GM12878 (cell line): ENCODE measurements at regions not wholly inside any gene's neighbourhood (a gene's known extent, or its start where the extent isn't known, plus 50 kb on each side); places are given as distances from the start of the nearest gene placed in this dataset.

ENCODE experiments used
- ATAC-seq: fragments of 200-7000 bp; cut with Tn5 transposase; 3 replicates; pipeline ENCODE4 v1.9.1; 2020; ENCODE audit warnings: mild to moderate bottlenecking, moderate library complexity
- BruUV-seq: library from RNA; stranded (reverse); fragments of 400-500 nt; replicated peaks from 2 replicates; lab custom pipeline; 2021; lab: Mats Ljungman, UMichigan
- CTCF ChIA-PET: fragments of 300-600 bp; sonication (Branson Sonifier 250); formaldehyde crosslinking; extraction: SDS; loops from one replicate; lab custom pipeline; 2021; ENCODE audit warnings: inconsistent platforms; lab: Yijun Ruan, JAX
- POLR2A ChIA-PET: fragments of 350-600 bp; formaldehyde crosslinking; extraction: SDS; loops from one replicate; lab custom pipeline; 2021; ENCODE audit warnings: inconsistent platforms; lab: Charles Lee
- RAD21 ChIA-PET: fragments of 300-600 bp; sonication (Branson Sonifier 250); formaldehyde crosslinking; loops from one replicate; lab custom pipeline; 2023; ENCODE audit warnings: antibody characterized with exemption; ENCODE audit not compliant: unreplicated experiment; lab: Charles Lee
- SMC1A ChIA-PET: fragments of 300-600 bp; sonication (Branson Sonifier 250); formaldehyde crosslinking; loops from one replicate; lab custom pipeline; 2023; ENCODE audit not compliant: unreplicated experiment, uncharacterized antibody; lab: Charles Lee
- DNase-seq: peaks from one replicate; pipeline ENCODE4 v3.0.0-alpha.2; 2011; ENCODE audit warnings: low read depth, low spot score
- FAIRE-seq: peaks from 3 replicates; lab custom pipeline; 2011; peaks lifted over from hg19 to GRCh38; lab: Jason Lieb, UNC
- H2AFZ ChIP-seq: 2 replicates; pipeline ENCODE4 v1.6.0; 2011; ENCODE audit warnings: low read depth, low read length, control low read depth; ENCODE audit not compliant: control insufficient read depth
- H3K27ac ChIP-seq: 2 replicates; pipeline ENCODE4 v1.5.1; 2011; ENCODE audit warnings: control low read depth; ENCODE audit not compliant: control insufficient read depth, insufficient read depth
- H3K27me3 ChIP-seq, 2 experiments: replicated peaks in 1 of 2; 2 replicates each; pipeline versions ENCODE4 v1.6.0 to v1.6.1; 2011; ENCODE audit warnings: low read length in 1 of 2; ENCODE audit not compliant: control insufficient read depth in 2 of 2, insufficient read depth in 2 of 2
- H3K36me3 ChIP-seq, 2 experiments: 2 replicates each; pipeline ENCODE4 v1.5.1; 2011; ENCODE audit warnings: low read length in 1 of 2; ENCODE audit not compliant: control insufficient read depth in 2 of 2, insufficient read depth in 2 of 2
- H3K4me1 ChIP-seq: 2 replicates; pipeline ENCODE4 v1.6.1; 2011; ENCODE audit warnings: mild to moderate bottlenecking, low read length, moderate library complexity, mixed read lengths; ENCODE audit not compliant: control insufficient read depth, insufficient read depth
- H3K4me2 ChIP-seq: 2 replicates; pipeline ENCODE4 v1.6.0; 2011; ENCODE audit warnings: control low read depth; ENCODE audit not compliant: control insufficient read depth, insufficient read depth
- H3K4me3 ChIP-seq: fragments of 200-600 bp; sonication (generic); 2 replicates; pipeline ENCODE4 v1.5.1; 2016
- H3K79me2 ChIP-seq: 2 replicates; pipeline ENCODE4 v1.6.0; 2011; ENCODE audit warnings: low read length; ENCODE audit not compliant: control insufficient read depth, insufficient read depth
- H3K9ac ChIP-seq: 2 replicates; pipeline ENCODE4 v1.8.0; 2011; ENCODE audit warnings: low read length, control low read depth, mixed read lengths; ENCODE audit not compliant: control insufficient read depth, insufficient read depth
- H3K9me3 ChIP-seq: replicated peaks from 3 replicates; pipeline ENCODE4 v1.5.1; 2011; ENCODE audit warnings: mild to moderate bottlenecking, low read length; ENCODE audit not compliant: control insufficient read depth, insufficient read depth
- H4K20me1 ChIP-seq: 2 replicates; pipeline ENCODE4 v1.6.0; 2011; ENCODE audit not compliant: control insufficient read depth, insufficient read depth
- ASH2L ChIP-seq: fragments of 300-600, 200-600 bp; sonication (generic); IDR thresholded peaks from 2 replicates; pipeline ENCODE4 v1.6.1; 2017; ENCODE audit warnings: low read depth, mild to moderate bottlenecking, borderline replicate concordance
- CHD2 ChIP-seq: IDR thresholded peaks from 2 replicates; pipeline ENCODE4 v1.6.1; 2011; ENCODE audit warnings: low read depth, low read length, improper control_type of control experiment, borderline replicate concordance
- EED ChIP-seq: sonication (generic); IDR thresholded peaks from 2 replicates; pipeline ENCODE4 v1.6.1; 2016; ENCODE audit warnings: antibody characterized with exemption, low read depth
- EGR1 ChIP-seq, 2 experiments: IDR thresholded peaks; 1 replicate in 1 of 2; 2 replicates in 1 of 2; pipeline ENCODE4 v1.6.1; 2011 to 2012; ENCODE audit warnings: low read depth in 2 of 2, low read length in 2 of 2, borderline replicate concordance in 1 of 2, mild to moderate bottlenecking in 1 of 2, moderate library complexity in 1 of 2
- JUNB ChIP-seq: IDR thresholded peaks from 2 replicates; pipeline ENCODE4 v1.6.1; 2016; ENCODE audit warnings: antibody characterized with exemption, mild to moderate bottlenecking
- MTA2 ChIP-seq: fragments of 450-650 bp; IDR thresholded peaks from 2 replicates; pipeline ENCODE4 v1.6.1; 2016; ENCODE audit warnings: low read depth, mild to moderate bottlenecking, moderate library complexity
- RBBP5 ChIP-seq: fragments of 200-600 bp; sonication (generic); conservative IDR thresholded peaks from 2 replicates; pipeline ENCODE4 v1.6.1; 2016
- RFX5 ChIP-seq: IDR thresholded peaks from 2 replicates; pipeline ENCODE4 v1.6.1; 2011; ENCODE audit warnings: low read depth, low read length, improper control_type of control experiment
- SRF ChIP-seq, 2 experiments: IDR thresholded peaks; 2 replicates each; pipeline ENCODE4 v1.6.1; 2011; ENCODE audit warnings: low read depth in 2 of 2, low read length in 2 of 2, mild to moderate bottlenecking in 1 of 2, moderate library complexity in 1 of 2
- STAT3 ChIP-seq: IDR thresholded peaks from 2 replicates; pipeline ENCODE4 v1.6.1; 2011; ENCODE audit warnings: low read depth, low read length, improper control_type of control experiment
- SUZ12 ChIP-seq: fragments of 200-600 bp; sonication (generic); IDR thresholded peaks from one replicate; pipeline ENCODE4 v1.6.1; 2018; ENCODE audit warnings: antibody characterized with exemption, mild to moderate bottlenecking; ENCODE audit not compliant: unreplicated experiment
- WGBS: methylation state at CpG from one replicate; pipeline ENCODE4 v1.1.6; 2016; ENCODE audit warnings: low lambda C conversion rate; ENCODE audit not compliant: insufficient replicate concordance, insufficient coverage; ENCODE audit errors: missing lambda C conversion rate; 5-methylcytosine and 5-hydroxymethylcytosine counted together
- in situ Hi-C: fragments of 300-500 bp; cut with MboI; formaldehyde crosslinking; loops from 9 replicates; pipeline ENCODE4 v1.14.3; 2018; ENCODE audit warnings: mixed read lengths
- intact Hi-C: fragments of 100-400 bp; cut with micrococcal nuclease; formaldehyde crosslinking; loops from one replicate; pipeline ENCODE4 v1.14.2; 2022; ENCODE audit not compliant: unreplicated experiment
- TF ChIP-seq, protein P1 (sequence below): fragments of 450-650 bp; IDR thresholded peaks from 2 replicates; pipeline ENCODE4 v1.6.1; 2018; ENCODE audit warnings: borderline replicate concordance, mild to moderate bottlenecking; ENCODE audit not compliant: partially characterized antibody
- TF ChIP-seq, protein P2 (sequence below): IDR thresholded peaks from 2 replicates; pipeline ENCODE4 v1.6.1; 2011; ENCODE audit warnings: low read depth, mild to moderate bottlenecking, low read length, moderate library complexity, borderline replicate concordance; ENCODE audit errors: extremely low read depth
- TF ChIP-seq, protein P3 (sequence below): fragments of 450-650 bp; IDR thresholded peaks from 2 replicates; pipeline ENCODE4 v1.6.1; 2016; ENCODE audit warnings: mild to moderate bottlenecking

DNA sequence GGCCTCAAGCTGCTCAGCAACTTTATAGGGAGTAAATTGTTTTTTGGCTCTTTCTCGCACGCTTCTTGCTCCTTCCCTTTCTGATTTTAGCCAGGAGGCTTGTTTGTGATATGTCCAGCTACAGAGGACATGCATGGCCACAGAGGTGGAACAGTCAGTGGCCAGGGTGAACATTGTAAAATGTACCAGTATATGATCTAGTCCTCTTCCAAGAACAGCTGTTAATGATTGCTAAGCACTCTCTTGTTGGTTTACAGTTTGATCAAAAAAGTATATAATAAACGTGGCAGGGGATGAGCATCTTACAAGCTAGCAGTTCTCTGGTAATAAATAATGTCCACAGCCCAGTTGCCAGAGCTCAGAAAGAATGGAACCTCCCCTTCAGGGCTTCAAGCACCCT, 461.7 kb upstream of the DYNLRB2 start:
- POLR2A ChIA-PET, result no interaction called here
- no peak for ATAC-seq
- FAIRE-seq, result no peak
- TF ChIP-seq CHD2, result no peak
- TF ChIP-seq ASH2L, result no peak
- TF ChIP-seq STAT3, result no peak
- TF ChIP-seq SRF (IDR thresholded peaks at IDR 0.05; ENCODE audit: low read depth in 2 of 2, low read length in 2 of 2), result no peak
- TF ChIP-seq RBBP5, result no peak
- TF ChIP-seq RFX5, result no peak
- no peak for TF ChIP-seq JUNB
- TF ChIP-seq MTA2, result no peak
- TF ChIP-seq, protein P1, sequence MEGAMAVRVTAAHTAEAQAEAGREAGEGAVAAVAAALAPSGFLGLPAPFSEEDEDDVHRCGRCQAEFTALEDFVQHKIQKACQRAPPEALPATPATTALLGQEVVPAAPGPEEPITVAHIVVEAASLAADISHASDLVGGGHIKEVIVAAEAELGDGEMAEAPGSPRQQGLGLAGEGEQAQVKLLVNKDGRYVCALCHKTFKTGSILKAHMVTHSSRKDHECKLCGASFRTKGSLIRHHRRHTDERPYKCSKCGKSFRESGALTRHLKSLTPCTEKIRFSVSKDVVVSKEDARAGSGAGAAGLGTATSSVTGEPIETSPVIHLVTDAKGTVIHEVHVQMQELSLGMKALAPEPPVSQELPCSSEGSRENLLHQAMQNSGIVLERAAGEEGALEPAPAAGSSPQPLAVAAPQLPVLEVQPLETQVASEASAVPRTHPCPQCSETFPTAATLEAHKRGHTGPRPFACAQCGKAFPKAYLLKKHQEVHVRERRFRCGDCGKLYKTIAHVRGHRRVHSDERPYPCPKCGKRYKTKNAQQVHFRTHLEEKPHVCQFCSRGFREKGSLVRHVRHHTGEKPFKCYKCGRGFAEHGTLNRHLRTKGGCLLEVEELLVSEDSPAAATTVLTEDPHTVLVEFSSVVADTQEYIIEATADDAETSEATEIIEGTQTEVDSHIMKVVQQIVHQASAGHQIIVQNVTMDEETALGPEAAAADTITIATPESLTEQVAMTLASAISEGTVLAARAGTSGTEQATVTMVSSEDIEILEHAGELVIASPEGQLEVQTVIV, result no peak
- TF ChIP-seq EED, result no peak
- TF ChIP-seq EGR1 (IDR thresholded peaks at IDR 0.05; ENCODE audit: borderline replicate concordance in 1 of 2, low read depth in 2 of 2, low read length in 2 of 2), result no peak
- TF ChIP-seq, protein P2, sequence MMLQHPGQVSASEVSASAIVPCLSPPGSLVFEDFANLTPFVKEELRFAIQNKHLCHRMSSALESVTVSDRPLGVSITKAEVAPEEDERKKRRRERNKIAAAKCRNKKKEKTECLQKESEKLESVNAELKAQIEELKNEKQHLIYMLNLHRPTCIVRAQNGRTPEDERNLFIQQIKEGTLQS, result no peak
- TF ChIP-seq, protein P3, sequence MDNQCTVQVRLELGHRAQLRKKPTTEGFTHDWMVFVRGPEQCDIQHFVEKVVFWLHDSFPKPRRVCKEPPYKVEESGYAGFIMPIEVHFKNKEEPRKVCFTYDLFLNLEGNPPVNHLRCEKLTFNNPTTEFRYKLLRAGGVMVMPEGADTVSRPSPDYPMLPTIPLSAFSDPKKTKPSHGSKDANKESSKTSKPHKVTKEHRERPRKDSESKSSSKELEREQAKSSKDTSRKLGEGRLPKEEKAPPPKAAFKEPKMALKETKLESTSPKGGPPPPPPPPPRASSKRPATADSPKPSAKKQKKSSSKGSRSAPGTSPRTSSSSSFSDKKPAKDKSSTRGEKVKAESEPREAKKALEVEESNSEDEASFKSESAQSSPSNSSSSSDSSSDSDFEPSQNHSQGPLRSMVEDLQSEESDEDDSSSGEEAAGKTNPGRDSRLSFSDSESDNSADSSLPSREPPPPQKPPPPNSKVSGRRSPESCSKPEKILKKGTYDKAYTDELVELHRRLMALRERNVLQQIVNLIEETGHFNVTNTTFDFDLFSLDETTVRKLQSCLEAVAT, result no peak
- no peak for TF ChIP-seq SUZ12
- Histone ChIP-seq H4K20me1 (no peaks in the 10 kb centered on the region), H3K27ac (no peak overlapping the region), H3K79me2 (no peaks in the 10 kb centered on the region), H3K9ac (no peak overlapping the region), H3K4me1 (no peaks in the 10 kb centered on the region), H3K4me3 (no peak overlapping the region), H3K36me3 (no peaks in the 10 kb centered on the region), H2AFZ (no peak overlapping the region), H3K9me3 (no peaks in the 10 kb centered on the region), H3K27me3 (no peaks in the 10 kb centered on the region), H3K4me2 (no peak overlapping the region)
- WGBS, result 56% methylated on average over 3 of the region's 3 CpGs
- no TSS peak for BruUV-seq
- CTCF ChIA-PET, result no interaction called here
- no peak for DNase-seq
- RAD21 ChIA-PET, result no interaction called here
- SMC1A ChIA-PET, result interaction anchor here (0.6 kb wide), 2 partner anchors 86 to 816 kb away, joined by 3 to 4 read pairs; no protein-coding TSS in a partner anchor
- in situ Hi-C loops (no loop called here), intact Hi-C loops (no loop called here)
